Aorta (tissue), 2 donors: ENCODE measurements at regions not wholly inside any gene's neighbourhood (a gene's known extent, or its start where the extent isn't known, plus 50 kb on each side); places are given as distances from the start of the nearest gene placed in this dataset.

Source experiments
- microRNA-seq, 2 donors: library from miRNA; unstranded; fragments of <30 nt; microRNA quantifications; one replicate each; pipeline ENCODE4 v1.2.0, GENCODE V29; 2020
- donor health status: DM: no; HTN: no; CAD: no.
- donor health status: DM: yes; HTN: yes; CAD: no.

Small RNAs in the stretch of these regions (microRNA-seq; reads per million reads assigned to microRNA genes)
- 0 reads per million in 2 donors for gene MIR552
